ENCODE measurements at regions not wholly inside any gene's neighbourhood (a gene's known extent, or its start where the extent isn't known, plus 50 kb on each side); places are given as distances from the start of the nearest gene placed in this dataset.

GRCh38 chr1:59013928-59014279 lies 230.1 kb upstream of the JUN start:
- H3K27ac Mint-ChIP-seq (ENCODE audit: unreplicated experiment) = no peak overlapping the region
- peaks cover 28% of the 10 kb centered on the region for H3K4me1 Mint-ChIP-seq (ENCODE audit: low read depth)
- H3K4me3 Mint-ChIP-seq (ENCODE audit: unreplicated experiment) = no peak overlapping the region
- TF ChIP-seq CTCF (IDR thresholded peaks at IDR 0.05) = no peak
- no peaks in the 10 kb centered on the region for H3K27me3 Mint-ChIP-seq (ENCODE audit: low read depth)
- H3K36me3 Mint-ChIP-seq (ENCODE audit: low read depth) = no peaks in the 10 kb centered on the region
- H3K9me3 Mint-ChIP-seq (ENCODE audit: low read depth) = peaks cover 3% of the 10 kb centered on the region
- no peak for DNase-seq (ENCODE audit: low spot score)

- Mint-ChIP-seq H3K4me1 (ENCODE audit: low read depth) (peaks cover 31% of the 10 kb centered on the region), H3K27me3 (ENCODE audit: low read depth) (no peaks in the 10 kb centered on the region), H3K36me3 (ENCODE audit: low read depth) (no peaks in the 10 kb centered on the region), H3K27ac (ENCODE audit: unreplicated experiment) (no peak overlapping the region), H3K9me3 (ENCODE audit: low read depth) (peaks cover 3% of the 10 kb centered on the region), H3K4me3 (ENCODE audit: unreplicated experiment) (no peak overlapping the region)
- no peak for DNase-seq (ENCODE audit: low spot score)
- no peak for TF ChIP-seq CTCF (IDR thresholded peaks at IDR 0.05)
Measured at GRCh38 chr1:59014827-59015226, 231.0 kb upstream of the JUN start.

GRCh38 chr1:59015708-59016107 lies 231.9 kb upstream of the JUN start:
- Mint-ChIP-seq H3K4me1 (ENCODE audit: low read depth) (peaks cover 40% of the 10 kb centered on the region), H3K9me3 (ENCODE audit: low read depth) (peaks cover 3% of the 10 kb centered on the region), H3K27me3 (ENCODE audit: low read depth) (no peaks in the 10 kb centered on the region), H3K27ac (ENCODE audit: unreplicated experiment) (peak overlapping the region; percentile 52), H3K4me3 (ENCODE audit: unreplicated experiment) (no peak overlapping the region), H3K36me3 (ENCODE audit: low read depth) (no peaks in the 10 kb centered on the region)
- no peak for TF ChIP-seq CTCF (IDR thresholded peaks at IDR 0.05)
- DNase-seq (ENCODE audit: low spot score) = no peak

GRCh38 chr1:59016390-59016789 lies 232.5 kb upstream of the JUN start:
- Mint-ChIP-seq H3K4me1 (ENCODE audit: low read depth) (peaks cover 42% of the 10 kb centered on the region), H3K27me3 (ENCODE audit: low read depth) (no peaks in the 10 kb centered on the region)

GRCh38 chr1:59017501-59018231 lies 233.8 kb upstream of the JUN start:
- Mint-ChIP-seq H3K4me1 (ENCODE audit: low read depth) (peaks cover 42% of the 10 kb centered on the region), H3K27me3 (ENCODE audit: low read depth) (no peaks in the 10 kb centered on the region), H3K36me3 (ENCODE audit: low read depth) (no peaks in the 10 kb centered on the region), H3K9me3 (ENCODE audit: low read depth) (peaks cover 3% of the 10 kb centered on the region), H3K27ac (ENCODE audit: unreplicated experiment) (no peak overlapping the region), H3K4me3 (ENCODE audit: unreplicated experiment) (no peak overlapping the region)
- no peak for TF ChIP-seq CTCF (IDR thresholded peaks at IDR 0.05)
- DNase-seq (ENCODE audit: low spot score) = no peak

More at GRCh38 chr1:59016390-59016789, 232.5 kb upstream of the JUN start:
- no peak for DNase-seq (ENCODE audit: low spot score)
- peaks cover 3% of the 10 kb centered on the region for H3K9me3 Mint-ChIP-seq (ENCODE audit: low read depth)
- no peak for TF ChIP-seq CTCF (IDR thresholded peaks at IDR 0.05)
- H3K36me3 Mint-ChIP-seq (ENCODE audit: low read depth) = no peaks in the 10 kb centered on the region
- H3K4me3 Mint-ChIP-seq (ENCODE audit: unreplicated experiment) = no peak overlapping the region
- no peak overlapping the region for H3K27ac Mint-ChIP-seq (ENCODE audit: unreplicated experiment)
